OCI-LY1 (cell line): ENCODE measurements at regions not wholly inside any gene's neighbourhood (a gene's known extent, or its start where the extent isn't known, plus 50 kb on each side); places are given as distances from the start of the nearest gene placed in this dataset.

Experiments used
- H2AFZ ChIP-seq: fragments of 200-600 bp; sonication (generic), shearing (Covaris generic); 2 replicates; pipeline ENCODE4 v1.6.0; 2014; ENCODE audit warnings: antibody characterized with exemption, mild to moderate bottlenecking, low read length
- H3F3A ChIP-seq: fragments of 200-600 bp; sonication (generic), shearing (Covaris generic); 2 replicates; pipeline ENCODE4 v1.6.0; 2014; ENCODE audit warnings: mild to moderate bottlenecking, antibody characterized with exemption, low read length, moderate library complexity; ENCODE audit not compliant: insufficient read depth
- H3K27ac ChIP-seq: fragments of 200-600 bp; sonication (generic); 2 replicates; pipeline ENCODE4 v1.5.1; 2014; ENCODE audit warnings: low read length, mixed run types, mild to moderate bottlenecking, low read depth; ENCODE audit not compliant: poor library complexity, severe bottlenecking
- H3K27me3 ChIP-seq: fragments of 200-600 bp; sonication (generic); 2 replicates; pipeline ENCODE4 v1.6.0; 2014; ENCODE audit warnings: antibody characterized with exemption, mild to moderate bottlenecking, low read length, moderate library complexity; ENCODE audit not compliant: insufficient read depth
- H3K36me3 ChIP-seq: fragments of 200-600 bp; sonication (generic); 2 replicates; pipeline ENCODE4 v1.6.1; 2014; ENCODE audit warnings: mild to moderate bottlenecking, antibody characterized with exemption, low read length, moderate library complexity, mixed read lengths; ENCODE audit not compliant: insufficient read depth
- H3K4me1 ChIP-seq: fragments of 200-600 bp; sonication (generic); 2 replicates; pipeline ENCODE4 v1.5.1; 2014; ENCODE audit warnings: mild to moderate bottlenecking, low read length, moderate library complexity; ENCODE audit not compliant: insufficient read depth, severe bottlenecking
- H3K4me2 ChIP-seq: fragments of 200-600 bp; sonication (generic), shearing (Covaris generic); 2 replicates; pipeline ENCODE4 v1.6.1; 2014; ENCODE audit warnings: low read length
- H3K4me3 ChIP-seq: fragments of 200-600 bp; sonication (generic); 2 replicates; pipeline ENCODE4 v1.5.1; 2014; ENCODE audit warnings: low read length, low read depth, mild to moderate bottlenecking, mixed read lengths; ENCODE audit not compliant: poor library complexity, severe bottlenecking
- H3K79me2 ChIP-seq: fragments of 200-600 bp; shearing (Covaris generic); 2 replicates; pipeline ENCODE4 v1.6.1; 2016; ENCODE audit warnings: mixed run types, low read length, mixed read lengths; ENCODE audit not compliant: insufficient read depth
- H3K9ac ChIP-seq: fragments of 200-600 bp; sonication (generic), shearing (Covaris generic); 2 replicates; pipeline ENCODE4 v1.6.1; 2014; ENCODE audit warnings: mild to moderate bottlenecking, low read length, mixed read lengths
- H3K9me2 ChIP-seq: fragments of 200-600 bp; sonication (generic), shearing (Covaris generic); 2 replicates; pipeline ENCODE4 v1.6.1; 2014; ENCODE audit warnings: low read depth, mild to moderate bottlenecking, low read length, mixed read lengths
- H3K9me3 ChIP-seq: fragments of 200-600 bp; shearing (Covaris generic); 2 replicates; pipeline ENCODE4 v1.6.1; 2014; ENCODE audit warnings: low read length, mixed read lengths
- H4K20me1 ChIP-seq: fragments of 200-600 bp; sonication (generic), shearing (Covaris generic); 2 replicates; pipeline ENCODE4 v1.6.0; 2016; ENCODE audit warnings: mild to moderate bottlenecking, low read length; ENCODE audit not compliant: insufficient read depth
- CTCF ChIP-seq: fragments of 200-600 bp; sonication (generic), shearing (Covaris generic); IDR thresholded peaks from 2 replicates; pipeline ENCODE4 v1.5.1; 2017; ENCODE audit warnings: mild to moderate bottlenecking, antibody characterized with exemption, low read length, moderate library complexity, mixed read lengths
- EZH2 ChIP-seq: fragments of 200-600 bp; sonication (generic), shearing (Covaris generic); IDR thresholded peaks from 2 replicates; pipeline ENCODE4 v1.8.0; 2017; ENCODE audit warnings: borderline replicate concordance, mixed run types, mild to moderate bottlenecking, antibody characterized with exemption, low read length, moderate library complexity, mixed read lengths

- Histone ChIP-seq H3K27me3 (no peaks in the 10 kb centered on the region; the same call in 1 of the 2 replicates), H3K4me3 (no peak overlapping the region), H3K9me3 (no peaks in the 10 kb centered on the region), H3K27ac (no peak overlapping the region), H3K79me2 (no peaks in the 10 kb centered on the region), H3K9ac (no peak overlapping the region), H3F3A (no peaks in the 10 kb centered on the region), H3K36me3 (no peaks in the 10 kb centered on the region), H4K20me1 (no peaks in the 10 kb centered on the region), H3K4me2 (no peak overlapping the region), H3K9me2 (no peaks in the 10 kb centered on the region), H3K4me1 (no peaks in the 10 kb centered on the region), H2AFZ (no peak overlapping the region)
- no peak for TF ChIP-seq EZH2
- TF ChIP-seq CTCF, result no peak
Observed at GRCh38 chr3:150079029-150079739, 108.5 kb upstream of the PFN2 start.

GRCh38 chr3:150077581-150078247 lies 107.0 kb upstream of the PFN2 start:
- Histone ChIP-seq H4K20me1 (no peaks in the 10 kb centered on the region), H3K4me1 (no peaks in the 10 kb centered on the region), H3K27ac (no peak overlapping the region), H3K9me2 (no peaks in the 10 kb centered on the region), H3K4me2 (no peak overlapping the region), H3K79me2 (no peaks in the 10 kb centered on the region), H3K9me3 (no peaks in the 10 kb centered on the region), H2AFZ (no peak overlapping the region), H3K27me3 (no peaks in the 10 kb centered on the region; the same call in 1 of the 2 replicates), H3K36me3 (no peaks in the 10 kb centered on the region), H3F3A (no peaks in the 10 kb centered on the region), H3K9ac (no peak overlapping the region), H3K4me3 (no peak overlapping the region)
- no peak for TF ChIP-seq EZH2
- TF ChIP-seq CTCF, result no peak

GRCh38 chr3:150077107-150077506 lies 106.4 kb upstream of the PFN2 start:
- Histone ChIP-seq H3K79me2 (no peaks in the 10 kb centered on the region), H3K9ac (no peak overlapping the region), H3K4me3 (no peak overlapping the region), H3K27ac (no peak overlapping the region), H3K9me2 (no peaks in the 10 kb centered on the region), H3F3A (no peaks in the 10 kb centered on the region), H3K9me3 (no peaks in the 10 kb centered on the region), H3K36me3 (no peaks in the 10 kb centered on the region), H3K4me1 (no peaks in the 10 kb centered on the region), H2AFZ (no peak overlapping the region), H3K27me3 (no peaks in the 10 kb centered on the region; the same call in 1 of the 2 replicates), H3K4me2 (no peak overlapping the region), H4K20me1 (no peaks in the 10 kb centered on the region)
- TF ChIP-seq CTCF, result no peak
- no peak for TF ChIP-seq EZH2
